ENCODE measurements at regions not wholly inside any gene's neighbourhood (a gene's known extent, or its start where the extent isn't known, plus 50 kb on each side); places are given as distances from the start of the nearest gene placed in this dataset.

GRCh38 chr6:106906232-106906631 lies 68.3 kb downstream of the CD24 start:
- no peak overlapping the region for H2AFZ ChIP-seq (ENCODE audit: low read depth)
- H3K4me3 ChIP-seq (ENCODE audit: low read depth in 2 of 2, low read length in 1 of 2), result no peak overlapping the region
- no peaks in the 10 kb centered on the region for H3K9me3 ChIP-seq
- no peaks in the 10 kb centered on the region for H3K36me3 ChIP-seq (replicated peaks in 1 of 2; ENCODE audit: control insufficient read depth in 1 of 2, insufficient read depth in 2 of 2, low read length in 1 of 2)
- CTCF ChIA-PET, result interaction anchor here (1.0 kb wide), 1 partner anchor 36 kb away, joined by 3 read pairs; no protein-coding TSS in a partner anchor
- peak; percentile 39 for DNase-seq
- WGBS (ENCODE audit: low lambda C conversion rate), result 16% methylated on average over 6 of the region's 6 CpGs
- H3F3A ChIP-seq (replicated peaks; ENCODE audit: insufficient read depth), result no peaks in the 10 kb centered on the region
- TF ChIP-seq ELF1 (IDR thresholded peaks at IDR 0.05) (no peak), EP300 (IDR thresholded peaks at IDR 0.05; ENCODE audit: borderline replicate concordance in 1 of 2, low read depth in 1 of 2, low read length in 1 of 2) (peak in 1 of 2 experiments; percentile 38; a peak in 1 of 4 replicates), GATA2 (CRISPR knock-in tag; IDR thresholded peaks at IDR 0.05) (peak; percentile 49; the same call in 1 of the 2 replicates), RCOR1 (IDR thresholded peaks at IDR 0.05; ENCODE audit: low read length) (peak; percentile 27; the same call in 1 of the 2 replicates)
- POLR2A ChIA-PET, result no interaction called here
- no peaks in the 10 kb centered on the region; the same call in 1 of the 2 replicates for H3K27me3 ChIP-seq (ENCODE audit: insufficient read depth)
- no peaks in the 10 kb centered on the region for H4K20me1 ChIP-seq (ENCODE audit: insufficient read depth)
- peaks cover 0 to 6% of the 10 kb centered on the region in 2 experiments; a peak in 1 of 4 replicates for H3K4me1 ChIP-seq (ENCODE audit: control insufficient read depth in 1 of 2, insufficient read depth in 2 of 2, low read depth in 1 of 2, low read length in 1 of 2)
- H3K79me2 ChIP-seq (ENCODE audit: insufficient read depth), result no peaks in the 10 kb centered on the region
- H3K9me2 ChIP-seq, result no peaks in the 10 kb centered on the region
- H3K27ac ChIP-seq (ENCODE audit: low read depth in 2 of 2, low read length in 1 of 2), result peak overlapping the region in 1 of 2 experiments; percentile 58; a peak in 1 of 4 replicates
- H3K9ac ChIP-seq, result no peak overlapping the region
- H3K4me2 ChIP-seq, result no peak overlapping the region

- Histone ChIP-seq H2AFZ (ENCODE audit: low read depth) (no peak overlapping the region), H4K20me1 (ENCODE audit: insufficient read depth) (no peaks in the 10 kb centered on the region), H3K27me3 (ENCODE audit: insufficient read depth) (no peaks in the 10 kb centered on the region; the same call in 1 of the 2 replicates), H3F3A (replicated peaks; ENCODE audit: insufficient read depth) (no peaks in the 10 kb centered on the region), H3K79me2 (ENCODE audit: insufficient read depth) (no peaks in the 10 kb centered on the region), H3K27ac (ENCODE audit: low read depth in 2 of 2, low read length in 1 of 2) (no peak overlapping the region), H3K4me1 (ENCODE audit: control insufficient read depth in 1 of 2, insufficient read depth in 2 of 2, low read depth in 1 of 2, low read length in 1 of 2) (peaks cover 0 to 6% of the 10 kb centered on the region in 2 experiments; a peak in 1 of 4 replicates), H3K4me2 (no peak overlapping the region), H3K9ac (no peak overlapping the region), H3K9me3 (no peaks in the 10 kb centered on the region), H3K4me3 (ENCODE audit: low read depth in 2 of 2, low read length in 1 of 2) (no peak overlapping the region), H3K9me2 (no peaks in the 10 kb centered on the region), H3K36me3 (replicated peaks in 1 of 2; ENCODE audit: control insufficient read depth in 1 of 2, insufficient read depth in 2 of 2, low read length in 1 of 2) (no peaks in the 10 kb centered on the region)
- 61% methylated on average over 4 of the region's 4 CpGs for WGBS (ENCODE audit: low lambda C conversion rate)
- ChIA-PET CTCF (interaction anchor here (0.6 kb wide), 1 partner anchor 408 kb away, joined by 3 read pairs; no protein-coding TSS in a partner anchor), POLR2A (no interaction called here)
- TF ChIP-seq RFX5 (IDR thresholded peaks at IDR 0.05; ENCODE audit: low read length), result no peak
- TF ChIP-seq TEAD4 (IDR thresholded peaks at IDR 0.05; ENCODE audit: borderline replicate concordance, insufficient read depth), result no peak
- no peak for TF ChIP-seq CTCF (IDR thresholded peaks at IDR 0.05)
- TF ChIP-seq MAX (IDR thresholded peaks at IDR 0.05; ENCODE audit: low read depth), result no peak
- TF ChIP-seq RCOR1 (IDR thresholded peaks at IDR 0.05; ENCODE audit: low read length), result no peak
- no peak for TF ChIP-seq PBX3 (IDR thresholded peaks at IDR 0.05)
- TF ChIP-seq USF1 (IDR thresholded peaks at IDR 0.05; ENCODE audit: borderline replicate concordance, low read depth), result no peak
- no peak for TF ChIP-seq EP300 (IDR thresholded peaks at IDR 0.05; ENCODE audit: borderline replicate concordance in 1 of 2, low read depth in 1 of 2, low read length in 1 of 2)
- TF ChIP-seq FOXM1 (IDR thresholded peaks at IDR 0.05; ENCODE audit: low read depth), result no peak
- no peak for TF ChIP-seq TAF1 (IDR thresholded peaks at IDR 0.05; ENCODE audit: borderline replicate concordance, low read depth, low read length)
- TF ChIP-seq TCF12 (IDR thresholded peaks at IDR 0.05), result no peak
- no peak for TF ChIP-seq RXRA (IDR thresholded peaks at IDR 0.05; ENCODE audit: borderline replicate concordance, low read depth)
- no peak for TF ChIP-seq GABPA (IDR thresholded peaks at IDR 0.05; ENCODE audit: low read depth)
- no peak for DNase-seq
Observed at GRCh38 chr6:106903299-106903698, 71.2 kb downstream of the CD24 start.
